ENCODE measurements at regions not wholly inside any gene's neighbourhood (a gene's known extent, or its start where the extent isn't known, plus 50 kb on each side); places are given as distances from the start of the nearest gene placed in this dataset.

- DNase-seq: no peak
These were observed 1531.1 kb downstream of the MRPL39 start for GRCh38 chr21:24076179-24076578.

GRCh38 chr21:24055696-24056095 lies 1551.6 kb downstream of the MRPL39 start:
- no peak for DNase-seq

GRCh38 chr21:24050231-24050630 lies 1557.0 kb downstream of the MRPL39 start:
- no peak for DNase-seq

GRCh38 chr21:24046829-24047443 lies 1560.3 kb downstream of the MRPL39 start:
- no peak for DNase-seq

GRCh38 chr21:24045775-24046215 lies 1561.5 kb downstream of the MRPL39 start:
- DNase-seq: no peak

DNA sequence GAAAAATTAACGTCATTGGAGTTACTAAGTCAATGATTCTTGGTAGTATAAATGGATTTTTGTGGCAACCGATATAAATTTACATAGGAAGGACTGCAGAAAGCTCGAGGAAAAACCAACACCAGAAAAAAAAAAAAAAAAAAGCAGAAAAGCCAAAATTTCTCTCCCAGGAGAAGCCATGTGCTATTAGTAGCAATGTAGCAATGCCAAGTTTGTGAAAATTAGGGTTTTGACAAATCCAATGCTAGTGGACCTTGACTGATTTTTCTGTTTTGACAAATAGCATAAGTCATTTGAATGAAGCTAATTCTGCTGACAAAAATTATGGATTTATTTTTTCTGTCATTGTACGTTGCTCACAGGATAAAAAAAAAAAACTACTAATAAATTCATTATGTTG lies 1561.9 kb downstream of the MRPL39 start:
- no peak for DNase-seq

GRCh38 chr21:24042687-24043086 lies 1564.6 kb downstream of the MRPL39 start:
- no peak for DNase-seq

DNA sequence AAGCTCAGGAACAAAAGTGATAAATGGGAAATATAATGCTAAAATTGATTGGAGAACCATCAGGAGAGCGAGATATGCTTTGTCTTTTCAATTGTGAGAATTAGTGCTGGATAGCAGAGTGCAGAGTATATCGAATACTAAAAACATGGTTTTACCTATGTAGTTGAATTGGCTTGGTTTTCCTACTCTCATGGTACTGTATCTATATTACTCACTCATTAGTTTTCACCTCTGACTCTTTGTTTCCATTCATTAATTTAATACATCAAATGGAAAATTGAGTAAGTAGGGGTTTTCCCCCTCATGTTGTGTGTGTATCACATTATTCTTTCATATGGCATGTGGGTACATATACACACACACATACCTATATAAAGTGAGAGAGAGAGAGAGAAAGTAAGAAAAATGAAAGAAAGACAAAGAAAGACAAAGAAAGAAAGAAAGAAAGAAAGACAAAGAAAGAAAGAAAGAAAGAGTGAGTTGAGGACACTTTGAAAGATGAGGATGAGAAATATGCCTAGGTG lies 1574.5 kb downstream of the MRPL39 start:
- no peak for DNase-seq

- no peak for DNase-seq
These were observed 1579.9 kb downstream of the MRPL39 start for GRCh38 chr21:24027396-24027795.

DNA sequence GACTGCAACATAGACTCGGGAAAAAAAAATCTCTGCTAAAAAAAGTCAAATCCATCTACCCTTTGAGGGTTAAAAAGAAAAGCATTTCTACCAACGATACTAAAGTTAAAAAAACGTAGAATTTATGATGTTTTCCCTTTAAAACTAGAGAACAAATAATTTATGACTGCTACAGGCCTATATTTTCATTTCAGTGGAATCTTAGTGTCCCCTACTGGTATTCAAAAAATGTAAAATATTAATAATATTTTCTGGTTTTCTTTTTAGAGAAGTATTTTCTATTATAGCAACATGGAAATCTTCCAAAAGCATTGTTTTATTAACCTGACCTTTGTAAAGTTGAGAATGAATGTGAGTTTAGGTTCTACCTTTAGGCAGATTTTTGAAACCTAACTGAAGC lies 1582.2 kb downstream of the MRPL39 start:
- DNase-seq: no peak

GRCh38 chr21:24023936-24024335 lies 1583.3 kb downstream of the MRPL39 start:
- DNase-seq: no peak

GRCh38 chr21:24023402-24023801 lies 1583.9 kb downstream of the MRPL39 start:
- no peak for DNase-seq

DNA sequence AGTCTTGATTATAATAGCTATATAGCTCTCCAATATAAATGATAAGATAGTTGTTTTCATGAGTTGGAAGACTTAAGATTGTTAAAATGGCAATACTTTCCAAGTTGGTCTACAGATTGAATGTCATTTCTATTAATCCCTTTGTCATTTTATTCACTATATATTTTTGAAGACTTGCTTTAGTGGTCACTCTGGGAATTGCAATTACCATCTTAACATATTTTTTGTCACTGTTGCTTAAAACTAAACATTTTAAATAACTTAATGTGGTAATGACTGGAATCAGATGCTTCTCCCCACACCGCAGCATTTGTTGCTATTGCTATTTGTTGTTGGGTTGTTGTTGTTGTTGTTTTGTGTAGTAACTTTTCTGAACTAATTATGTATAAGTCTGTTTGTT lies 1592.9 kb downstream of the MRPL39 start:
- no peak for DNase-seq

DNA sequence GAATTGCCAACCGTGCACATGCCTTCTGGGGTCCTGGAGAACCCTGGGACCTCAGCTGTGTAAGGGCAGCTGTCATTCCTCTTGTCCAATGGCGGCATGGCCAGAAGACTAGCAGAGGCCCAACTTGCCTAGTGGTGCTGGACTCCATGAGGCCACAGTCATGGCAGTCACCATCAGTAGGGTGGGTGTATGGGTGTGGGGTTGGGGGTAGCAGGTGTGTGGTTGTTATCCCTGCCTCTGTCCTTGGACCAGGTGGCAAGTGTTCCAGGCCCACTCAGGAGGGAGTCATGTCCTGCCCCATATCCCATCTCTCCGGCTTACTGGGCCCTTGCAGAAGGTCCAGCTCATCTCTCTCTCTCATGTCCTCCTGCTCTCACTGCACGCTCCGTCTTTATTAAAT lies 1596.2 kb downstream of the MRPL39 start:
- DNase-seq: no peak

DNA sequence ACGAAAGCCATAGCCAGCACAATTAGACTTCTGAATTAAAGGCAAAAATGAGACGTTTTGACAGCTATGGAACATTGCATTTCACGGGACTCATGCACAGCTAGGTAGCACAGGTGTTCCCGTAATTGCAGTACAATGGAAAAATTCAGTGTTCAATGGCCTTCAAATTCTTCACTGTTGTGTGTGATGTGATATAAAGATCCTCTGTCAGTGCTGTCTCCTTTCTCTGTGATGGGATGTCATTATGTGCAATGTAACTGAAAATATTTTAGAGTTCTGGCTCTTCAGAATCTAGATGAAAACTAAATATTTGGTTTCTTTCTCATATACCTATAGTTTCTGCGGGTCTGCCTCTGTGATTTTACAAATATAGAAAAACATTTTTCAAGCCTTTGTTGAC lies 1599.7 kb downstream of the MRPL39 start:
- DNase-seq: no peak

DNA sequence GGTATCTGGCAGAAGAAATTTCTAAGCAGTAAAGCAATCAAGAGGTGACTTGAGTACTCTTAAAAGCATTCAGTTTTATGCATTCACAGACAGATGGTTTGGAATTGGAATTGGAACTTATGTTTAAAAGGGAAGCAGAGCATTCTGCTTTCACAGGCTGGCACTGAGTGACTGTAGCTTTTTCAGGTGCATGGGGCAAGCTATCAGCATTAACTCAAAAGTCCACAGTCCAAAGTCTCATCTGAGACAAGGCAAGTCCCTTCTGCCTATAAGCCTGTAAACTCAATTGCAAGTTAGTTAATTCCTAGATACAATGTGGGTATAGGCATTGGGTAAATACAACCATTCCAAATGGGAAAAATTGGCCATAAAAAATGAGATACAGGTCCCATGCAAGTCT lies 1620.3 kb downstream of the MRPL39 start:
- no peak for DNase-seq

DNA sequence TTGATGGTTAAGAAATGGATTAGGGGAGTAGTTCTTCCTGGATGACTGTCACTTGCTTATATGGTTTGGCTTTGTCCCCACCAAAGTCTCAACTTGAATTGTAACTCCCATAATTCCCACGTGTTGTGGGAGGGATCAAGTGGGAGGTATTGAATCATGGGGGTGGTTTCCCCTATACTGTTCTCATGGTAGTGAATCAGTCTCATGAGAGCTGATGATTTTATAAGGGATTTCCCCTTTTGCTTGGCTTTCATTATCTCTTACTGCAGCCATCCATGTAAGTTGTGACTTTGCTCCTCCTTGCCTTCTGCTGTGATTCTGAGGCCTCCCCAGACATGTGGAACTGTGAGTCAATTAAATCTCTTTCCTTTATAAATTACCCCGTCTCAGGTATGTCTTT lies 1621.1 kb downstream of the MRPL39 start:
- no peak for DNase-seq

- DNase-seq: no peak
These were observed 1624.7 kb downstream of the MRPL39 start for GRCh38 chr21:23982546-23982945.

DNA sequence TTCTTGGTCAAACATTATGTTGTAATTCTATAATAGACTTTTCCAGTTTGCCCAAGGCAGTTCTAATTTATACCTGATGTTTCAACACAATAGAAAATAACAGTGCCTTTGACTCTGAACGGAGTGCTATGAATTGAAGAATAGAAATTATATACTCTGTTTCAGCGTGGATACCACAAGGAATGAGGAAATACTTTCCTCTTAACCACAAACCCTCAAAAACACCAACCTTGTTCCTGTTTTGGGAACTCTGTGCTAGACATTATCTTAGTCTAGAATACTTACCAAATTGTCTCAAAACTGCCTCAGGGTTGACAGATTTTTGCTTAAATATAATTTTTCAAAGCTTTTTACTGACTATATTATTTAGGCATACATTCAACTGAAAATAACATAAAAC lies 1629.3 kb downstream of the MRPL39 start:
- DNase-seq: no peak

DNA sequence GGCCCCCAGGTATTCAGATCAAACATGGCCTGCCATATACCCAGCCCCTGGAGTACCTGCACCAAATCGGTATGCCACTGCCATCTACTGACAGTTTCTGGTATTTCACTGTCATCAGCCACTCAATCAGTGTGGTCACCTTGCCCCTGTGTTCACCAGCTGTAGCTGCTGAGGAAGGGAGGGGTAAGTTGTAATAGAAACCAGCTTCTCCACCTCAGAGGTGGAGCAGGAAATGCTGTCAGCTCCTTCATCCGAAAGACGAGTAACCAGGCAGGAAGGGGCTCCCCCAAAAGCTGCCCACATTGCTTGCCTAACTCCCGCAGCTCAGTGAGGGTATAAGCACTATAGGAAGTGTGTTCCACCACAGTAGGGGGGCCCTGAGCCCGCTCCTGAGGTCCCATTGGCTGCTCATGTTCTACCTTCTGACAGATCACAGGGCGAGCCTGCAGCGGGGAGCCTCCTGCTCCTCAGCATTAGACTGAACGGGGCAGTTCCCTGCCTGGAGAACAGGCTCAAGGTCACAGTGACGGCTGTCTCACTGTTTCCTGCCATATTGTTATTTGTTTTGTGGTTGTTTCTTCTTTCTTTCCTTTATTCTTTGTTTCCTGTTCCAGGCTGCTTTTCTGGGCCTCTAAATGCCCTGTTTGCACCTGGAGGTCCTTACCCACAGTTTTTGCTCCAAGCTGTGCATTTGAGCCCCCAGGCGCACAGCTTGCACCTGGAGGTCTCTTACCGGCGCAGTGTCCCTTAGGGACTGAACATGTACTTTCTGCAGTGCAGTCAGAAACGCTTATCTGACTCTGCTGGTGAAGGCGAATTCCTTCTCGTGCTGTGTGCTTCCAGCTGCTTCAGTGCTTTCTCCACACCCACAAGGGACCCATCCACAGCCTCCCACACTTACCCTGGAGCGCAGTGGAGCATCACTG lies 1638.3 kb downstream of the MRPL39 start:
- peak; percentile 77 for DNase-seq

DNA sequence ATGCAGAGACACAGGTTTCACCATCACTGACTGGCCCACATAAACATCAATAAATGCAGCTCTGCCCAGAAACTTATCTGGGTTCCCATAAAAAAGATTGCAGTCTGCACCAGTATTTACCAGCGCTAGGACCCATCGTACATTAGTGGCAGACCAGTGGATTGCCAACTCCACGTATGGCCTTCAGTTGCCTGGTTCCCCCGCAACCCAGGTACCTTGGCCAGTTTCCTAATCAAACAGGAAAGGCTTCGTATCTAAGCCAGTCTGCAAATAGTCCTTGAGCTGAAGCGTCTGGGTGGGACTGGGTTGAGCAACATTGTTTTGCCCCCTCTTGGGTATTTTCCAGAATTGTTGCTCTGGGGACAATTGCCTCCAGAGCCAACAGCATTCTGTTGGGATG lies 1639.3 kb downstream of the MRPL39 start:
- no peak for DNase-seq

DNA sequence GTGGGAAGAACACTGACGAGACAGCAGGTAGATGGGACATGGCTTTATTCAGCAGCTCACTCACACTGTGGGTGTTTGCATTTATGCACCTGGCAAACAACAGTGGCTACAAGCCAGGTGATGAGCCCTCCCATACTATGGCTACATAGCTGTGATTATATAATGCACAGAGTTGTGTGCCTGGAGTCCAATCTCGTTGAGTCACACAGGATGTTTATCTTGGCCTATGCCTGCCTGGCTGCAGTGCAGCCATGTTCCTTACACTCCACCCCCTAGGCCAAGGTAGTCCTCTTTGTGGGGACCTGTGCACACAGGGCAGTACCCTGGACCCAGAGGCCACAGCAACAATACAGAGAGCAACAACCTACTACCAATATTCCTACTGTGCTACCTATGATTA lies 1643.8 kb downstream of the MRPL39 start:
- DNase-seq: no peak

DNA sequence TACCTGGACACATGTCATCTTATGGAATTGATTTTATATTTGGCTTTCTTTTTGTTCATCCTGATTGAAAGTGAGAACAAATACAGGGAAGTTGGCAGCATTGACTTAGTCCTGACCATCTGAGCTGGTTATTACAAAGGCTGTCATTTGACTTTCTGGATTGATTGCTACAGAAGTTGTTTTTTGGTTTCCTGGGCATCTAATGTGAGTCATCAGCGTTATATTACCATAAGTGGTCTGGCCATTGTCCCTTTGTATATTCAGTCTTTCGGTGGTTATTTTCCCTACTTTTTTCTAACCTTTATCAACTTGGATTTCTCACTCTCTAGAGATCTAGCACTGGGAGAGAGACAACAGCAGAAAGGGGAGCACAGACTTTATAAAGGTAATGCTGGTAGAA lies 1646.5 kb downstream of the MRPL39 start:
- no peak for DNase-seq

All from central memory CD4-positive, alpha-beta T cell (primary cell).